CD4-positive, alpha-beta T cell treated with Interleukin-17A for 1 hour (primary cell): ENCODE measurements at regions not wholly inside any gene's neighbourhood (a gene's known extent, or its start where the extent isn't known, plus 50 kb on each side); places are given as distances from the start of the nearest gene placed in this dataset.

ENCODE experiments used
- DNase-seq: peaks from one replicate; pipeline ENCODE4 v3.0.0-alpha.2; 2020

DNA sequence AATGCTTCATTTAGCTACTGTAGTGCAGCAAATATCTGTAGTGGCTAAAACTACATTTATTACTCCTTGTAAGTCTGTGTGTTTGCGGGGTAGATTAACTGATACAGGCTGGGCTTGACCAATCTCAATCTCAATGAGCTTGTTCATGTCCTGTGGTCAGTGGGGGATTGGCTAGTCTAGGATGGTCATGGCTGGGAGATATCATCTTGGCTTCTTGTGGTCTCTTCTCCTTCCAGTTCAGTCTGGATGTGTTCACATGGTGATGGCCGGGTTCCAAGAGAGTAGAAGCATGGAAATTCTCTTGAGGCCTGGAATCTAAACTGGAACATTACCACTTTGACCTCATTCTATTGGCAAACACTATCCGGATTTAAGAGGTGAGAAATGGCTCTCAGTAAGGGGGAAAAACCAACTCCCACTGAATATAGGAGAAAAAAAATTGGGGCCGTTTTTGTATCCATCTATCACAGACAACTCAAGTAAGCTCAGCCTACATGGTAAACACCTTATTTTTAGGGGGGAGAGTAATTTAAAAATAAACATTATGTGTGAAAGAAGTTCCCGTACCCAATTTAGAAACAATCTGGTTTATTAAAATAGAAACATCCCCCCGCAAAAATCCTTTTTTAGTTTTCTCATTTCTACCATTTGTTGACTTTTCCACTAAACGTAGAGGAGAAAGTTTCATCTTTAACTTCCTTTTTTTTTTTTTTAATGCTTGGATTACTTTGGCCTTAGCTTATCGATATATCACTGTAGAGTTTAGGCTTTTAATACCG, 284.9 kb upstream of the TBC1D5 start:
- no peak for DNase-seq

DNA sequence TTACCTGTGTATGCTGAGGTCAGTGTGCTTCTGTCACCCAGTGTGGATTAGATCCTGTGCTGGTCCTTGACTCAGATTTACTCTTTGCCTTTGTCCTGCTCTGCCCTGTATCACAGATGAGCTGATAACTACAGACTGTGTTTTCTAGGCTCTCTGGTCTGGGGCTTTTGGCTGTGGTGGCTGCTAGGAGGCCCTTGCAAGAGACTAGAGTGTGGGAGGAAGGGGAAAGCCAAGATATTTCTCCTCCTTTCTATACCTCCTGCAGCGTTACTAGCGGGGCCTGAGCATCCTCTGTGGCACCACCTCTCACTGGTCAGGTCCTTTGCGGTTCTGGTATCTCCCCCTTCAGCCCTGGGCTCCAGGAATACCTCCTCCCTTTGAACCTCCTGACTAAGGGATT, 282.3 kb upstream of the TBC1D5 start:
- DNase-seq, result no peak

DNA sequence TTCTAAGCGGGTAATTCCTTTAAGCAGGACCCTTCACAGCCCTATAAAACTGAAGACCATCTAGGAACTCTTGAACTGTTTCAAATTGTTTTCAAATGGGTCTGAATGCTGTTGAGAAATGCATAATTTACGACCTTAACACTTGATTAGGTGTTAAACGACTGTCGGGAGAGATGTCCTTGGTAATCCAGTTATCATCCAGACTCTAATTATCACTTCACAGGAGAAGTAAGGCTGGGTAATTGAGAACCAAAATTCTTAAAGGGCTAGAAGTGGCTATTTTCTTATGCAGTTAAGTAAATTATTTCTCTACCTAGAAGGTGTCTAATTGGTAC, 276.7 kb upstream of the TBC1D5 start:
- DNase-seq, result no peak

DNA sequence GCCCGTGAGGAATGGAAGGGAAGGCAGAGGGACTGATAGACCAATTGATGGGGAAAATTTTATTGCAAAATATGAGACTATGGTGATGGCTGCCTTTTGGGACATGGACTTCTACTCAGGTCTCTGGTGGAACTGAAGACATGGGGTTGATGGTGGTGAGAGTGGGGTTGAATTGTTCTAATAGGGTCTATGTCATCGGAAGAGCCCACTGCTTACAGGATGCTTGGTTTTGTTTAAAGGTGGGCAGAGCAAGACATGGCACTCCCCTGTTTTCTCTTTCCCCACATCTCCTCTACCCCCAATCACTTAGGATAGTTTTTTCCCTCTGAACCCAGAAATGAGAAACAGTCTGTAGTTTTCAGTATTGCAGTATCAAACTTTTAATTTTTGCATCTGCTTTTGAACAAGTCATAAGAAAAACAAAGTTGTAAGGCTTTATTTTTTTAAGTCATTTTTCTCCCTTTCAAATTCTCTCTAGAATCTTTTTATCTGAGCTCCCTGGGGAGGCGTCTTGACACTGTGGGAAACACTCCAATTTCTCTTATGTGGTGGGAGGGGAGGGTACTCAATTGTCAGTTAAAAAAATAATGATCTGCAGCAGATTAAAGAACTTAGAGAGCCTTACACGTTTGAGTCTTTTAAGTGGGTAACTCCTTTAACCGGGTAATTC, 276.2 kb upstream of the TBC1D5 start:
- DNase-seq, result no peak

DNA sequence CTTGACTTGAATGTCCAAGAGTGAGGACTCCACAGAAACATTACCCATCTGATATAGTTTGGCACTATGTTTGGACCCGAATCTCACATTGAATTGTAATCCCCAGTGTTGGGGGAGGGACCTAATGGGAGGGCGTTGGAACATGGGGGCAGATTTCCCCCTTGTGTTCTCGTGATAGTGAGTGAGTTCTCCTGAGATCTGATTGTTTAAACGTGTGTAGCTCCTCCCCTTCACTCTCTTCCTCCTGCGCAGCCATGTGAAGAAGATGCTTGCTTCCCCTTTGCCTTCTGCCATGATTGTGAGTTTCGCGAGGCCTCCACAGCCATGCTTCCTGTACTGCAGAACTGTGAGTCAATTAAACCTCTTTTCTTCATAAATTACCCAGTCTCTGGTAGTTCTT, 273.9 kb upstream of the TBC1D5 start:
- no peak for DNase-seq

DNA sequence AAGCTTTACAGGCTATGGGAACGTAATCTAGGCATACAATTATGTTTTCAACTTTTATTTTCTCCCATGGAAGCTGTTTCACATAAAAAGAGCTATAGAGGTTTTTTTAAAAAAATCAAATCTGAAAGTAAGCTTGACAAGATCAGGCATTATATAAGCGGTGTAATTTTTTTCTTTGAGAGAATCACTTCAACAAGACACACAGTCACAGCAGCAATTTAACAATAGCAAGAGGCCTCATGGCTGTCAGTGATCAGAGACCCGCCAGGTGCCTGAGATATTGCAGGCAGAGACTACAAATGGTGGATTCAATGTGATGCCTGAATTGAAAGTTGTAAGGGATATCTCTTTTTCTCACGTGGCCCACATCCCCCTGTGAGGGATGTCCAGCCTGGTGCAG, 270.5 kb upstream of the TBC1D5 start:
- no peak for DNase-seq

DNA sequence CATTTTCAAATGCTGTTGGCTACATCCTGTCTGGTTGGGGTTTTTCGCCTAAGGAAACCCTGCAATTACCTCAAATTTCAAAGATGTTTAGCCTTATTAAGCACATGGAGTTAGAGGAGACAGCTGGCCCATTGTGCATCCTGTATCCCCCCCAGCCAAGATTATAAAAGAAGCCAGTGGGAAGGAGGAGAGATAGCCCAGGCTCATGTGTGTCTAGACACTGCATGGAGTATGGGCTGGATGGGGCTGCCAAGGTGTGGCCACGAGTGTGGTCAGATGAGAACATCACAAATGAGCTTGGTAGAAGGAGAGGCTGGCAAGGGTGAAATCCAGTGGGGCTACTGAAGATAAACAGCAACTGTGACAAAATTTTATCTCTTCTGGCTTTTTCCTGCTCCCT, 270.0 kb upstream of the TBC1D5 start:
- DNase-seq, result no peak

DNA sequence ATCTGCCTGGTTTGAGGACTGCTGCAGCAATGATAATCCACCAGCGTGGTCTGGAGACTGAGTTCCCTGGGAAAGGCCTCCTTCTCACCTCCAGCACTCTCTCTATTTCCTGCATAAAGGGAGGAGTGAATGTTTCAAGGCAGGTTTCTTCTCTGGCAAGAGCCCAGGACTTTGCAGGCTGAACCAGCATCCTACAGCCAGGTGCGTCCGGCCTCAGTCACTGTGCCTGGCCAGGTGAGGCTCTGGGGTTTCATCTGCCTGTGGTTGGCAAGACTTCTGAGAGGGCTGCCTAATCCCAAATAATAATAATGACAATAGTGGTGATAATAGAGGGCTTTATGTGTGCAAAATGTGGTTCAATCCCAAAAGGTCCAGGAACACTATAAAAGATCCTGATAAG, 269.0 kb upstream of the TBC1D5 start:
- DNase-seq, result no peak

DNA sequence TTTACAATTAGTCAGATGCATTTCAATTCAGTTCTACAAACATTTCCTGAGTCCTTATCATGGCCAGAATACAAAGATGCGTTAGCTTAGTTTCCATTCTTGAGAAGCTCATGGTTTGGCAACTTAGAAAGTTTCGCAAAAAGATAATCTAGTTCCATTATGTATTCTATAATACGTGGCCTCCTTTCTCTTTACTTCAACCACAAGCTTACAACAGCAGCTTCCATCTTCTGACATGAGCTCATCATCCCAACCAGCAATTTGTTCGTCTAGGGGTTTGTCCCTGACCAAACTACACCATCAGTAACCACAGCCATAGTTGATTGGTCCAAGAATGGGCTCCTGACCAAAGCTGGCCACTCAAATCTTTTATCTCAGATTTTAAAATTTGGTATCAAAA, 267.6 kb upstream of the TBC1D5 start:
- DNase-seq, result no peak

DNA sequence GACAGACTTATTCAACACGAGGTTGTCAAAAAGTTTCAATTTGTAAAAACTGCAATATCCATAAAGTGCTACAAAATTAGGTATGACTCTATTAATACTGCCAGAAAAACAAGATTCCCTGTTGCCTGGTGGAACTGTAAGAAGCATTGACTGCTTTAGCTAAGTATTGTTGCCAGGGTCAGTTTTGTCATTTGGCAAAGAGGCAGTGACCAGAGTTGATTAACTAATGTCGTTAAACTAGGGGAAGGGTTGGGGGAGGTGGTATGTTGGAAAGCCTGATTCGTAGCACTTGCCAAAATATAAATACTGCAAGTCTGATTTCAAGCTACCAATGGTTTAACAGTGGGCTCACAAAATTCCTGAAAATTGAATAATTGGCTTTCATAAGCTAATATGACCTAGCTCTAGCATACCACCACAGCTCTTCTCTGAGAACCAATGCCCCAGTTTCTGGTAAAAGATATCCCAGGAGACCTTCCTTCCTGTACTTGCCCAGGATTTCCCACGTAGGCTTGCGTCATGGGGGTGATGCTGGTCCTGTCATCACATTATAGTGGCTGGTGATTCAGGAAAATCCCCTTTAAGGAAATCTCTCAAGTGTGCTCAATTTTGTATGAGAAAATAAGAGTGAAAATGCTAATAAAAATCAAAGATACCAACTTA, 266.4 kb upstream of the TBC1D5 start:
- no peak for DNase-seq

DNA sequence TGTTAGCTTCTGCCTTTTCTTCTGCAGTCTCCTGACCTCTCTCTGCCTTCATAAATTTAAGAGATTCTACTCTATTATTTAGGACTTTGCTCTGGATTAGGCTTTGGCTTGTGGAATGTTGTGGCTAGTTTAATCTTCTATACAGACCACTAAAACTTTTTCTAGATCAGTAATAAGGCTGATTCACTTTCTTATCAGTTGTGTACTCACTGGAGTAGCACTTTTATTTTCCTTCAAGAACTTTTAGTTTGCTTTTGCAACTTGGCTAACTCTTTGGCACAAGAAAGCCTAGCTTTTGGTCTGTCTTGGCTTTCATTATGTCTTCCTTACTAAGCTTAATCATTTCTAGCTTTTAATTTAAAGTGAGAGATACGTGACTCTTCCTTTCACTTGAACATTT, 265.5 kb upstream of the TBC1D5 start:
- DNase-seq, result no peak

DNA sequence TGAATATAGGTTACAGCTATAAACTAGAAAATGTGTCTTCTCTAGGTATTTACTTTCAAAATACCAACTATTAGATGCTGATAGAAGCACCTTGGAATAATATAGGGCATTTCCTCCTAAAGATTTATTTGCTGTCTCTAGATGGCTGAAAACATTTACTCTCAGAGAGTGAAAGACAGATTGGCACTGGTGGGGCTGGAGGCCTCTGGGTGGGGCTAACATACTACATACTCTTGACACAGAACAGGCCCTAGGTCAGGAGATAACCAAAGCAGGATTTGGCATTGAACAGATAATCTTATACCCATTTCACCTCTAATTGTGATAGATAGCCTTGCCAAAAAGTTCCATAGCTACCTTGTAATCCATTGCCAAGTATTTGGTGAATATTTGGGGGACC, 253.3 kb upstream of the TBC1D5 start:
- DNase-seq, result no peak

DNA sequence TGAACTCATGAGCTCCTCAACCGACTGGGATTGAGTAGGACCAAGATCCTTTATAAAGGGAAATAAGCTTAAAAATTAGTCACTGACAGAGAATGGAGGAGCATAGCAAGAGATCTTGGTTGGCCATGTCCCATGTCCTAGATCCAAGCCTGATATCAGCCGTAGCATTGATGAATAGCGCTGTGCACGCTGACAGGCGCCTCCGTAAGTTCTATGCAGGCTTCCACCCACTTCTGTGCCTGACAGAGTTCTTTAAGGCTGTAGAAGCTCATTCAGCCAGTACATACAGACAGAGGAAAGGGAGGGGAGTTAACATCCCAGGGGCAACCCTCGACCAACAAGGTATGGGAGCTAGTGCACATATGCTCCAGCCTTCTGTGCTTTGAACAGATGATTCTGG, 251.7 kb upstream of the TBC1D5 start:
- no peak for DNase-seq

DNA sequence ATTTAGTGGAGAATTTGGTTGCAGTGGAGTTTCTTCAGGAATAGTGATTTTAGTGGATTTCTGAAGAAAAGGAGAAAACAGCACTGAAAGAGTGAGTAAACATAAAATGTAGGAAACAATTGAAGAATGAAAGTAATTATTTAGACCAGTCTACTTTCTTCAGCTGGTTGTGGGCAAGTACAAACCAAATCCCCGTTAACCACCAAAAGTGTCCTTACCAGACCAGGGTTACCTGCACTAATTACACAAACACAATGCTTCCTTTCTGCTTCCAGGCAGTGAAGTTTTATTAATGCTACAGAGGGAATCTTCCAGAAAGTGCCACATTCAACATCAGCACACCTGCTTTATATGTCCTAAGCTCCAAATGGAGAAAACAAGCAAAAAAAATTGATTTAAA, 248.0 kb upstream of the TBC1D5 start:
- no peak for DNase-seq

DNA sequence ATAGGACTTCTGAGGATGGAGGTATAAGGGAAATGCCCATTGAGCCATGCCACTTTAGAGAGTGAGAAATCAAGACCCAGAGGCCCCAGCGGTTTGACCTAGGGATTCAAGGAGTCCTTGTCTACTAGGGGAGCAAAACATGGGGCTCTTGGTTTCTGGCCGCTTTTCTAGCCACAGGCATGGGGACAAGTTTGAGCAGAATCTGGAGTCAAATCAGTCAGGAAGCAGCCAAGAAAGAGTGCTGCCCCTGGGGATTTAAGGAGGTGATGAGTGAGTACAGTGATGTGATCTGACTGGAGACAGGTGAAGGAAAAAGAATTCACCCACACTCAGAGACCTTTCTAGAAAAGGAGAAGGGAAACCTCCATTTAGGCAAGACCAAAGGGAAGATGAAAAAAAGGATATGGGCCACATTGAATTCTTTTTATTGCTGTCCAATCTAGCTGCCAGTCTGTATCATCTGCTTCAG, 244.0 kb upstream of the TBC1D5 start:
- no peak for DNase-seq

DNA sequence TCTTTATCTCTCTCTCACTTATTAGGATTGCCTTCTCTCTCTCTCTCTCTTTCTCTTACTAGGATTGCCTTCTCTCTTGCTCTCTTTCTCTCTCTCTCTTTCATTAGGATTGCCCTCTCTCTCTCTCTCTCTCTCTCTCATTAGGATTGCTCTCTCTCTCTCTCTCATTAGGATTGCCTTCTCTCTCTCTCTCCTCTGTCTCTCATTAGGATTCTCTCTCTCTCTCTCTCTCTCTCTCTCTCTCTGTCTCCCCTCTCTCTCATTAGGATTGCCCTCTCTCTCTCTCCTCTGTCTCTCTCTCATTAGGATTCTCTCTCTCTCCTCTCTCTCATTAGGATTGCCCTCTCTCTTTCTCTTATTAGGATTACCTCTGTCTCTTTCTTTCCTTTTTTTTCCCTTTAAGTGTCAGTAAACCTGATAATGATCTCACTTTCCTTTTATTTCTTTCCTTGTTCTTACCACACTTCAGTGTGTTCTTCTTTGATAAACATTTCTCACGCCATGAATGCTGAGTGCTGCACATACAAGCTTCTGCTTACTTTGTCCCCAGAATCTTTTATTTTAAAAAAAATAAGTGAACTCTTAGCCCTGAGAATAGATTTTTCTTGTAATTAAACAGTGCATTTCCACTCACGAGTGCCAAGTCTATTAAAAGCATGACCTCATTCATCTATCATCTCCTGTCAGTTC, 243.4 kb upstream of the TBC1D5 start:
- DNase-seq, result no peak

DNA sequence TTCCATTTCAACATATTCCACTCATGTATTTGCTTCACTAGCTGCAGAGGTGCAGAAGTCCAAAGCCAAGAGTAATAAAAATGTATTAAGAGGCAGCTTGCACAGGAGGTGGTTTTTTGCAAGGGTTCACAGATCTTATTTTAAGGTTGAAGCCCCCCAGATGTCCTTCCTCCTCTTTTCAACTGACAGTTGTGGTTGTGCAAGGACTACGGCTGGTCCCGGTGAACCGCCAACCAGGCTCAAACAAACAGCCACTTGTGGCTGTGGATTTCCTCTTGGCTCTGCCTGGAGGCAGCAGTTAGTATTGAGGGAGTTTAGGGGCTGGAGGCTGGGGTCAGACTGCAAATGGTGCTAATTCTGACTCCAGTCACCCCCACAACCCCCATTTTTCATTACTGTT, 240.7 kb upstream of the TBC1D5 start:
- DNase-seq, result no peak

DNA sequence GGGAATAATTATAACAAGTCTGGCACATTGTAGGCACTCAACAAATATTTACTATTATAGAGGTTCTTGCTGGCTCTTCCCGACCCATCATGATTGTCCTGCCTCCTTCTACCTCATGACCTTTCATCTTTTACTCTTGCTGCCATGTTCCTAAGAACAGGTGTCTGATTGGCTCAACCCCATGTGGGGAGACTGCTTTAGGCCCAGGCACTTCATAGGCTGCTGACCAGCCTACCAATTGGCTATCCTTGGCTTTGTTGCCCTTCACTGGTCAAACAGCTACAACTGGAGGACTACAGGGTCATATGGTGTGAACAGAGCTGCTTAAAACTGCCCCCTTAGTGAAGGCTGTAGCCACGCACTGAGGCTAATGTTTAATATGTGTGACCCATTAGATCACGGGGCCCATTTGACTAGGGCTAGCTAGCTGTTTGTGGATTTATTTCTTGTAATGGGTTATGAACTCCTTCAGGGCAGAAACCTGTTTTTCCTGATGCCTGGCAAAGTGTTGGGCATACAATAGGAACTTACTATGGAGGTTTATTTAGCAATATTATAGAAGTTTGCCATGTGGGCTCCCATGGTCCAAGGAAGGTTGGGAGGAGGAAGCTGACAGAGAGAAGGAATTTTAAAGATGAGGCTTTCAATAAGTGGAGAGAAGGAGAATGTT, 239.9 kb upstream of the TBC1D5 start:
- DNase-seq, result no peak

DNA sequence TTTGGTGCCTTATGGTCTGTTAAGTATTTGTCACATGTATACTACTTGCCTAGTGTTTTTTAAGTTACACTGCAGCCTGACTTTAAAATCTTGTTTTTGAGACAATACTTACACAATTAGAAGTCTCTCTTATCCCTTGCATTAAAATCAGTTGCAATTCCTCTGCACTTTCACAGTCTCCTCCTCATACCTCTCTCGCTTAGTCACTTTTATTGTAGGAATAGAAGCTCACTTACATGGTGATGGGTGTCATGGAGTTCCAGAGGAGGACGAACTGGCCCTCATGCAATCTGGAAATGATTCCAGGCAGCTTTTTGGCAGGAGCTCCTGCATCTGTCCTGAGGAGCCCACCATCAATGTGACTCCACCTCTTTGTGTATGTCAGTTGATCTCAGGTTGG, 238.4 kb upstream of the TBC1D5 start:
- DNase-seq, result no peak

DNA sequence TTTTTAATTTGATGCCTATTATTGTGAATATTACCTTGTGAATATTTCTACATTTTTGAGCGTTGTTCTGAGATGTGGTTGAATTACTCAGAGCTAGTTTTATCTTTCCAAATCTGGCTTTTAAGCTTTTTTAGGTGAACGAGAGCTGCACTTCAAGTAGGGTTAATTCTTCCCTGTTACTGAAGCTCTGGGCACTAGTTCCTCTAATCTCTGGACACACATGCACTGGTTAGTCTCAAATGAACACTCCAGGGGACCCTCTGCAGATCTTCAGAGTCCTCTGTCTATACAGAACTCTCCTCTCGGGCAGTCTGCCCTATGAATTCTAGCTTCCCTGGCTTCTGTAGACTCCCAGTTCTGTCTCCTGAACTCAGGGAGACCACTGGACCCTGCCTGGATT, 237.5 kb upstream of the TBC1D5 start:
- no peak for DNase-seq

DNA sequence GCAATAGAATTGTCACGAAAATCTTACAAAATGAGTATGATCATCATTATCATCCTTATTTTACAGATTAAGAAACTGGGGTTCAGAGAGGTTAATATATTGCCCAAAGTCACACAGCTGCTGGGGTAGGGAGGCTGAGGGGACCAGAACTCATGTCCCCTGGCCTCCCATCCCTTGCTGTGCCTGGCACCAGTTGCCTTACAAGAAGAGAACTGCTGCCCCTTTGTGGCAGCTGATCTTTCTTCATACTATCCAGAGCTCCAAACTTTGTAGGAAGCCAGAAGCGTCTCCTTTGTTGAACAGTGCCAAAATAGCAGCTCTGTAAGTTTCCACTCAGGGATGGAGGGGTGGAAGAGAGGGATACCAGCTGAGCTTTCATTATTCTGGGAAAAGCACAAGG, 236.8 kb upstream of the TBC1D5 start:
- DNase-seq, result no peak

DNA sequence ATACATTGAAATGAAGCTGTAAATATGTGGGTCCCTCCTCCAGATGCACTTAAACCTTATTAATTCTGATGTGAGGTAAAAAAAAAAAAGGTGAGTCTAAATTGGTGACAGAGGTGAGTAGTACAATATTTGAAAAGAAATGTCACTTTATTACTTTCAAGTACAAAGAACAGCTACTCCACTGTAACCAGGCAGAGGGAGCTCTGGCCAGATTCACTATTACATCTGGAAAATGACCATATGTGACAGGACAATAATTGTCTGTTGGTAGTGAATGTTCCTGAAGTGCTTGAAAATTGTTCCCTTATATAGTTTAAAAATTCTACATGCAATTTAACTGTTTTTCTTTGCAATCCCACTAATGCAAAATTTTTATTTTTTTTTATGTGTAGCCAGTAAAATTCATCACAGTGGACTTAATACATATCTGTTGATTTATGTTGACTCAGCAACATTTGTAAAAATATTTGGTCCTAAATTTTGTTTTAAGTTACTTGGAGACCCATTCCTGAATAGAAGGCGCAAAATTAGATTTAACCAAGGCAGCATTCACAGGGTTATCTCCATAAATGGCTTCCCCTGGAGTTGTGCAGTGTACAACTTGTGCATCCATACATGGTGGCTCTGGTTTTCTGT, 231.9 kb upstream of the TBC1D5 start:
- DNase-seq, result no peak
